Liver (tissue), 7 donors: ENCODE measurements at regions not wholly inside any gene's neighbourhood (a gene's known extent, or its start where the extent isn't known, plus 50 kb on each side); places are given as distances from the start of the nearest gene placed in this dataset.
A peak's percentile ranks its signal among the peaks of the same experiment; 100 is the strongest.

Experiments
- DNase-seq: peaks from one replicate; pipeline ENCODE4 v3.0.0-alpha.2; 2017; ENCODE audit warnings: low spot score
- H3K27ac ChIP-seq, 2 donors: one replicate each; pipeline ENCODE4 v1.7.0; 2013; ENCODE audit warnings: inconsistent platforms in 2 of 2, low read length in 2 of 2, control low read depth in 1 of 2, low read depth in 1 of 2, mild to moderate bottlenecking in 1 of 2
- H3K27me3 ChIP-seq, 4 donors: one replicate each; pipeline versions ENCODE4 v1.6.1 to v1.7.0; 2013; ENCODE audit warnings: low read length in 3 of 4, inconsistent platforms in 1 of 4, mild to moderate bottlenecking in 1 of 4, moderate library complexity in 1 of 4; ENCODE audit not compliant: control insufficient read depth in 4 of 4, insufficient read depth in 4 of 4
- H3K36me3 ChIP-seq, 4 donors: one replicate each; pipeline versions ENCODE4 v1.6.1 to v1.7.0; 2013; ENCODE audit warnings: low read length in 3 of 4, mild to moderate bottlenecking in 3 of 4, low read depth in 1 of 4, moderate library complexity in 1 of 4; ENCODE audit not compliant: control insufficient read depth in 4 of 4, insufficient read depth in 3 of 4
- H3K4me1 ChIP-seq, 4 donors: one replicate each; pipeline versions ENCODE4 v1.6.1 to v1.7.0; 2013; ENCODE audit warnings: low read length in 3 of 4, mild to moderate bottlenecking in 3 of 4, moderate library complexity in 1 of 4; ENCODE audit not compliant: control insufficient read depth in 4 of 4, insufficient read depth in 4 of 4
- H3K4me3 ChIP-seq, 3 donors: one replicate each; pipeline versions ENCODE4 v1.6.1 to v1.7.0; 2013; ENCODE audit warnings: low read length in 3 of 3, control low read depth in 1 of 3, low read depth in 1 of 3, mild to moderate bottlenecking in 1 of 3
- H3K9ac ChIP-seq, 2 donors: one replicate each; pipeline ENCODE4 v1.7.0; 2013; ENCODE audit warnings: low read length in 2 of 2, mild to moderate bottlenecking in 2 of 2, moderate library complexity in 2 of 2, control low read depth in 1 of 2, low read depth in 1 of 2
- H3K9me3 ChIP-seq, 4 donors: one replicate each; pipeline versions ENCODE4 v1.6.1 to v1.7.0; 2013; ENCODE audit warnings: low read length in 3 of 4; ENCODE audit not compliant: control insufficient read depth in 4 of 4
- ATF3 ChIP-seq: IDR thresholded peaks from 2 replicates; pipeline ENCODE4 v1.6.1; 2016; ENCODE audit warnings: antibody characterized with exemption
- EGR1 ChIP-seq, 2 donors: IDR thresholded peaks; 2 replicates each; pipeline ENCODE4 v1.6.1; 2016 to 2018; ENCODE audit warnings: antibody characterized with exemption in 2 of 2, low read depth in 2 of 2
- FOXA1 ChIP-seq: IDR thresholded peaks from 2 replicates; pipeline ENCODE4 v1.6.1; 2016; ENCODE audit warnings: antibody characterized with exemption
- FOXA2 ChIP-seq: IDR thresholded peaks from 2 replicates; pipeline ENCODE4 v1.6.1; 2016; ENCODE audit warnings: antibody characterized with exemption
- HNF4A ChIP-seq, 2 donors: conservative IDR thresholded peaks; 2 replicates each; pipeline ENCODE4 v1.6.1; 2016; ENCODE audit warnings: antibody characterized with exemption in 2 of 2, mild to moderate bottlenecking in 2 of 2
- HNF4G ChIP-seq: IDR thresholded peaks from 2 replicates; pipeline ENCODE4 v1.6.1; 2016; ENCODE audit warnings: antibody characterized with exemption
- MAX ChIP-seq: IDR thresholded peaks from 2 replicates; pipeline ENCODE4 v1.6.1; 2016; ENCODE audit warnings: antibody characterized with exemption
- NR2F2 ChIP-seq: IDR thresholded peaks from 2 replicates; pipeline ENCODE4 v1.6.1; 2016; ENCODE audit warnings: antibody characterized with exemption
- RAD21 ChIP-seq, 2 donors: IDR thresholded peaks; 2 replicates each; pipeline ENCODE4 v1.6.1; 2016; ENCODE audit warnings: antibody characterized with exemption in 2 of 2, mild to moderate bottlenecking in 2 of 2
- REST ChIP-seq: IDR thresholded peaks from 2 replicates; pipeline ENCODE4 v1.6.1; 2016; ENCODE audit warnings: antibody characterized with exemption, mild to moderate bottlenecking
- RXRA ChIP-seq, 2 donors: IDR thresholded peaks; 2 replicates each; pipeline ENCODE4 v1.6.1; 2017 to 2018; ENCODE audit warnings: antibody characterized with exemption in 2 of 2, mild to moderate bottlenecking in 1 of 2
- SP1 ChIP-seq: IDR thresholded peaks from 2 replicates; pipeline ENCODE4 v1.6.1; 2018; ENCODE audit warnings: antibody characterized with exemption, mild to moderate bottlenecking
- TAF1 ChIP-seq: conservative IDR thresholded peaks from 2 replicates; pipeline ENCODE4 v1.6.1; 2016; ENCODE audit warnings: antibody characterized with exemption, mild to moderate bottlenecking
- YY1 ChIP-seq: IDR thresholded peaks from 2 replicates; pipeline ENCODE4 v1.6.1; 2016; ENCODE audit warnings: antibody characterized with exemption, mild to moderate bottlenecking
- ZBTB33 ChIP-seq: IDR thresholded peaks from 2 replicates; pipeline ENCODE4 v1.6.1; 2016; ENCODE audit warnings: antibody characterized with exemption
- WGBS: extraction: QIAGEN DNeasy Blood & Tissue Kit; methylation state at CpG from one replicate; pipeline ENCODE4 v1.1.7; 2013; 5-methylcytosine and 5-hydroxymethylcytosine counted together
- donor health status: healthy.
- donor health status: healthy.
- donor health status: healthy.
- donor health status: healthy.

- peak in 1 of 2 donors; percentile 21 for TF ChIP-seq HNF4A (conservative IDR thresholded peaks at IDR 0.05)
- TF ChIP-seq MAX, result no peak
Observed at GRCh38 chr5:88140856-88141752, 127.5 kb downstream of the TMEM161B start (continued).

- Histone ChIP-seq H3K27me3 (no peaks in the 10 kb centered on the region), H3K27ac (no peak overlapping the region), H3K36me3 (no peaks in the 10 kb centered on the region), H3K9ac (peak overlapping the region in 1 of 2 donors; percentile 83), H3K4me3 (peak overlapping the region; percentile 52 to 94 (median 55)), H3K4me1 (peaks cover 3 to 38% (median 27%) of the 10 kb centered on the region in 4 donors), H3K9me3 (no peaks in the 10 kb centered on the region)
- WGBS, result 10% methylated on average over 15 of the region's 15 CpGs
- DNase-seq, result peak; percentile 45
- TF ChIP-seq ATF3, result no peak
- TF ChIP-seq REST, result no peak
- no peak for TF ChIP-seq RAD21 (IDR thresholded peaks at IDR 0.05)
- TF ChIP-seq HNF4A (conservative IDR thresholded peaks at IDR 0.05), result no peak
- TF ChIP-seq HNF4G, result no peak
- no peak for TF ChIP-seq FOXA1
- TF ChIP-seq SP1, result no peak
- TF ChIP-seq TAF1, result no peak
- TF ChIP-seq NR2F2, result no peak
- TF ChIP-seq RXRA (IDR thresholded peaks at IDR 0.05), result no peak
- TF ChIP-seq FOXA2, result no peak
- TF ChIP-seq YY1, result no peak
- TF ChIP-seq ZBTB33, result no peak
- no peak for TF ChIP-seq EGR1 (IDR thresholded peaks at IDR 0.05; ENCODE audit: low read depth in 2 of 2)
- no peak for TF ChIP-seq MAX
Observed at GRCh38 chr5:88140396-88140855, 128.2 kb downstream of the TMEM161B start.
